ENCODE measurements at regions not wholly inside any gene's neighbourhood (a gene's known extent, or its start where the extent isn't known, plus 50 kb on each side); places are given as distances from the start of the nearest gene placed in this dataset.

- no peaks in the 10 kb centered on the region for H3K36me3 ChIP-seq (ENCODE audit: control insufficient read depth in 4 of 4, insufficient read depth in 3 of 4, low read depth in 1 of 4, low read length in 3 of 4)
- H3K9me3 ChIP-seq (ENCODE audit: control insufficient read depth in 4 of 4, low read length in 3 of 4) = no peaks in the 10 kb centered on the region
- WGBS = 65% methylated on average over 4 of the region's 4 CpGs
- no peak for DNase-seq (ENCODE audit: low spot score)
- no peak overlapping the region for H3K27ac ChIP-seq (ENCODE audit: low read depth in 1 of 2, low read length in 2 of 2)
- no peak overlapping the region for H3K4me3 ChIP-seq (ENCODE audit: low read depth in 1 of 3, low read length in 3 of 3)
- H3K27me3 ChIP-seq (ENCODE audit: control insufficient read depth in 4 of 4, insufficient read depth in 4 of 4, low read length in 3 of 4) = peaks cover 0 to 6% (median 0%) of the 10 kb centered on the region in 4 donors
- no peaks in the 10 kb centered on the region for H3K4me1 ChIP-seq (ENCODE audit: control insufficient read depth in 4 of 4, insufficient read depth in 4 of 4, low read length in 3 of 4)
- TF ChIP-seq RXRA (IDR thresholded peaks at IDR 0.05) (no peak), YY1 (IDR thresholded peaks at IDR 0.05) (no peak), SP1 (IDR thresholded peaks at IDR 0.05) (no peak)
- H3K9ac ChIP-seq (ENCODE audit: low read depth in 1 of 2, low read length in 2 of 2) = no peak overlapping the region
Observed at GRCh38 chr10:8702181-8702580, 647.7 kb downstream of the GATA3 start.

GRCh38 chr10:8705415-8705814 lies 650.9 kb downstream of the GATA3 start:
- Histone ChIP-seq H3K9ac (ENCODE audit: low read depth in 1 of 2, low read length in 2 of 2) (no peak overlapping the region), H3K4me3 (ENCODE audit: low read depth in 1 of 3, low read length in 3 of 3) (no peak overlapping the region), H3K27me3 (ENCODE audit: control insufficient read depth in 4 of 4, insufficient read depth in 4 of 4, low read length in 3 of 4) (peaks cover 0 to 4% (median 0%) of the 10 kb centered on the region in 4 donors), H3K4me1 (ENCODE audit: control insufficient read depth in 4 of 4, insufficient read depth in 4 of 4, low read length in 3 of 4) (no peaks in the 10 kb centered on the region), H3K27ac (ENCODE audit: low read depth in 1 of 2, low read length in 2 of 2) (no peak overlapping the region), H3K36me3 (ENCODE audit: control insufficient read depth in 4 of 4, insufficient read depth in 3 of 4, low read depth in 1 of 4, low read length in 3 of 4) (no peaks in the 10 kb centered on the region), H3K9me3 (ENCODE audit: control insufficient read depth in 4 of 4, low read length in 3 of 4) (no peaks in the 10 kb centered on the region)
- 69% methylated on average over 3 of the region's 3 CpGs for WGBS
- TF ChIP-seq RAD21 (IDR thresholded peaks at IDR 0.05) (no peak), RXRA (IDR thresholded peaks at IDR 0.05) (no peak), FOXA1 (IDR thresholded peaks at IDR 0.05) (no peak), JUND (IDR thresholded peaks at IDR 0.05) (no peak), CTCF (IDR thresholded peaks at IDR 0.05; ENCODE audit: low read depth, low read length, missing input control) (no peak), NR2F2 (IDR thresholded peaks at IDR 0.05) (no peak), GABPA (IDR thresholded peaks at IDR 0.05 in 1 of 2, conservative IDR thresholded peaks at IDR 0.05 in 1 of 2) (no peak), EGR1 (IDR thresholded peaks at IDR 0.05; ENCODE audit: low read depth in 2 of 2) (no peak), ATF3 (IDR thresholded peaks at IDR 0.05) (no peak)
- TF ChIP-seq, protein P1, sequence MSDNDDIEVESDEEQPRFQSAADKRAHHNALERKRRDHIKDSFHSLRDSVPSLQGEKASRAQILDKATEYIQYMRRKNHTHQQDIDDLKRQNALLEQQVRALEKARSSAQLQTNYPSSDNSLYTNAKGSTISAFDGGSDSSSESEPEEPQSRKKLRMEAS (IDR thresholded peaks at IDR 0.05) = no peak
- TF ChIP-seq, protein P2, sequence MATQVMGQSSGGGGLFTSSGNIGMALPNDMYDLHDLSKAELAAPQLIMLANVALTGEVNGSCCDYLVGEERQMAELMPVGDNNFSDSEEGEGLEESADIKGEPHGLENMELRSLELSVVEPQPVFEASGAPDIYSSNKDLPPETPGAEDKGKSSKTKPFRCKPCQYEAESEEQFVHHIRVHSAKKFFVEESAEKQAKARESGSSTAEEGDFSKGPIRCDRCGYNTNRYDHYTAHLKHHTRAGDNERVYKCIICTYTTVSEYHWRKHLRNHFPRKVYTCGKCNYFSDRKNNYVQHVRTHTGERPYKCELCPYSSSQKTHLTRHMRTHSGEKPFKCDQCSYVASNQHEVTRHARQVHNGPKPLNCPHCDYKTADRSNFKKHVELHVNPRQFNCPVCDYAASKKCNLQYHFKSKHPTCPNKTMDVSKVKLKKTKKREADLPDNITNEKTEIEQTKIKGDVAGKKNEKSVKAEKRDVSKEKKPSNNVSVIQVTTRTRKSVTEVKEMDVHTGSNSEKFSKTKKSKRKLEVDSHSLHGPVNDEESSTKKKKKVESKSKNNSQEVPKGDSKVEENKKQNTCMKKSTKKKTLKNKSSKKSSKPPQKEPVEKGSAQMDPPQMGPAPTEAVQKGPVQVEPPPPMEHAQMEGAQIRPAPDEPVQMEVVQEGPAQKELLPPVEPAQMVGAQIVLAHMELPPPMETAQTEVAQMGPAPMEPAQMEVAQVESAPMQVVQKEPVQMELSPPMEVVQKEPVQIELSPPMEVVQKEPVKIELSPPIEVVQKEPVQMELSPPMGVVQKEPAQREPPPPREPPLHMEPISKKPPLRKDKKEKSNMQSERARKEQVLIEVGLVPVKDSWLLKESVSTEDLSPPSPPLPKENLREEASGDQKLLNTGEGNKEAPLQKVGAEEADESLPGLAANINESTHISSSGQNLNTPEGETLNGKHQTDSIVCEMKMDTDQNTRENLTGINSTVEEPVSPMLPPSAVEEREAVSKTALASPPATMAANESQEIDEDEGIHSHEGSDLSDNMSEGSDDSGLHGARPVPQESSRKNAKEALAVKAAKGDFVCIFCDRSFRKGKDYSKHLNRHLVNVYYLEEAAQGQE (IDR thresholded peaks at IDR 0.05) = no peak
- no peak for DNase-seq (ENCODE audit: low spot score)

DNA sequence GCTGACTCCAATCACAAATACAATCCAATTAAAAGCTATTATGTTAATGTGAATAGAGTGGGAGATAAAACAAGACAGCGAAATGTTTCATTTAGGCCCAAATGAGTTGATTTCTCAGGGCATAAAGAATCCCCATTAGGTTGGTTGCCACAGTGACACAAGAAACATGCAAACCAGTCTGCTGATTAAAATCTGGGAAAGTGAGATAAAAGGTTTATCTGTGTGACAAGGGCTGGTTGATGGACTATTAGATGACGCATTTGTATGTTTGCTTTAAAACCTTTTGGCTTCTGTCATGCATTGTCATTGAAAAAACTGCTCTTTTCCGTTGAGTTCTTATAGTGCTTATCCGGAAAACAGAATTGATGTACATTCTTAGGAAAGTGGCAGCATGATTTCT lies 658.2 kb downstream of the GATA3 start:
- Histone ChIP-seq H3K27ac (ENCODE audit: low read depth in 1 of 2, low read length in 2 of 2) (no peak overlapping the region), H3K9me3 (ENCODE audit: control insufficient read depth in 4 of 4, low read length in 3 of 4) (no peaks in the 10 kb centered on the region), H3K4me1 (ENCODE audit: control insufficient read depth in 4 of 4, insufficient read depth in 4 of 4, low read length in 3 of 4) (no peaks in the 10 kb centered on the region), H3K4me3 (ENCODE audit: low read depth in 1 of 3, low read length in 3 of 3) (no peak overlapping the region), H3K27me3 (ENCODE audit: control insufficient read depth in 4 of 4, insufficient read depth in 4 of 4, low read length in 3 of 4) (peaks cover 0 to 3% (median 0%) of the 10 kb centered on the region in 4 donors), H3K36me3 (ENCODE audit: control insufficient read depth in 4 of 4, insufficient read depth in 3 of 4, low read depth in 1 of 4, low read length in 3 of 4) (no peaks in the 10 kb centered on the region), H3K9ac (ENCODE audit: low read depth in 1 of 2, low read length in 2 of 2) (no peak overlapping the region)
- DNase-seq (ENCODE audit: low spot score) = no peak
- 37% methylated on average over 4 of the region's 4 CpGs for WGBS
- no peak for TF ChIP-seq RXRA (IDR thresholded peaks at IDR 0.05)
- no peak for TF ChIP-seq JUND (IDR thresholded peaks at IDR 0.05)
- TF ChIP-seq TAF1 (conservative IDR thresholded peaks at IDR 0.05) = no peak
- TF ChIP-seq EGR1 (IDR thresholded peaks at IDR 0.05; ENCODE audit: low read depth in 2 of 2) = no peak
- no peak for TF ChIP-seq ZBTB33 (IDR thresholded peaks at IDR 0.05)
- TF ChIP-seq FOXA2 (IDR thresholded peaks at IDR 0.05) = no peak
- TF ChIP-seq CTCF (IDR thresholded peaks at IDR 0.05; ENCODE audit: low read depth, low read length, missing input control) = no peak
- TF ChIP-seq FOXA1 (IDR thresholded peaks at IDR 0.05) = no peak
- TF ChIP-seq NR2F2 (IDR thresholded peaks at IDR 0.05) = no peak
- no peak for TF ChIP-seq GABPA (IDR thresholded peaks at IDR 0.05 in 1 of 2, conservative IDR thresholded peaks at IDR 0.05 in 1 of 2)
- no peak for TF ChIP-seq ATF3 (IDR thresholded peaks at IDR 0.05)
- TF ChIP-seq RAD21 (IDR thresholded peaks at IDR 0.05) = no peak
- no peak for TF ChIP-seq SP1 (IDR thresholded peaks at IDR 0.05)
